ENCODE measurements at regions not wholly inside any gene's neighbourhood (a gene's known extent, or its start where the extent isn't known, plus 50 kb on each side); places are given as distances from the start of the nearest gene placed in this dataset.

GRCh38 chr12:67833602-67834001, 155.6 kb upstream of the IFNG-AS1 start (continued):
- TF ChIP-seq, protein P1, sequence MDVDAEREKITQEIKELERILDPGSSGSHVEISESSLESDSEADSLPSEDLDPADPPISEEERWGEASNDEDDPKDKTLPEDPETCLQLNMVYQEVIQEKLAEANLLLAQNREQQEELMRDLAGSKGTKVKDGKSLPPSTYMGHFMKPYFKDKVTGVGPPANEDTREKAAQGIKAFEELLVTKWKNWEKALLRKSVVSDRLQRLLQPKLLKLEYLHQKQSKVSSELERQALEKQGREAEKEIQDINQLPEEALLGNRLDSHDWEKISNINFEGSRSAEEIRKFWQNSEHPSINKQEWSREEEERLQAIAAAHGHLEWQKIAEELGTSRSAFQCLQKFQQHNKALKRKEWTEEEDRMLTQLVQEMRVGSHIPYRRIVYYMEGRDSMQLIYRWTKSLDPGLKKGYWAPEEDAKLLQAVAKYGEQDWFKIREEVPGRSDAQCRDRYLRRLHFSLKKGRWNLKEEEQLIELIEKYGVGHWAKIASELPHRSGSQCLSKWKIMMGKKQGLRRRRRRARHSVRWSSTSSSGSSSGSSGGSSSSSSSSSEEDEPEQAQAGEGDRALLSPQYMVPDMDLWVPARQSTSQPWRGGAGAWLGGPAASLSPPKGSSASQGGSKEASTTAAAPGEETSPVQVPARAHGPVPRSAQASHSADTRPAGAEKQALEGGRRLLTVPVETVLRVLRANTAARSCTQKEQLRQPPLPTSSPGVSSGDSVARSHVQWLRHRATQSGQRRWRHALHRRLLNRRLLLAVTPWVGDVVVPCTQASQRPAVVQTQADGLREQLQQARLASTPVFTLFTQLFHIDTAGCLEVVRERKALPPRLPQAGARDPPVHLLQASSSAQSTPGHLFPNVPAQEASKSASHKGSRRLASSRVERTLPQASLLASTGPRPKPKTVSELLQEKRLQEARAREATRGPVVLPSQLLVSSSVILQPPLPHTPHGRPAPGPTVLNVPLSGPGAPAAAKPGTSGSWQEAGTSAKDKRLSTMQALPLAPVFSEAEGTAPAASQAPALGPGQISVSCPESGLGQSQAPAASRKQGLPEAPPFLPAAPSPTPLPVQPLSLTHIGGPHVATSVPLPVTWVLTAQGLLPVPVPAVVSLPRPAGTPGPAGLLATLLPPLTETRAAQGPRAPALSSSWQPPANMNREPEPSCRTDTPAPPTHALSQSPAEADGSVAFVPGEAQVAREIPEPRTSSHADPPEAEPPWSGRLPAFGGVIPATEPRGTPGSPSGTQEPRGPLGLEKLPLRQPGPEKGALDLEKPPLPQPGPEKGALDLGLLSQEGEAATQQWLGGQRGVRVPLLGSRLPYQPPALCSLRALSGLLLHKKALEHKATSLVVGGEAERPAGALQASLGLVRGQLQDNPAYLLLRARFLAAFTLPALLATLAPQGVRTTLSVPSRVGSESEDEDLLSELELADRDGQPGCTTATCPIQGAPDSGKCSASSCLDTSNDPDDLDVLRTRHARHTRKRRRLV (CRISPR knock-in tag; IDR thresholded peaks at IDR 0.05), result no peak
- TF ChIP-seq ATF7 (IDR thresholded peaks at IDR 0.05), result no peak
- TF ChIP-seq ATF7 (CRISPR knock-in tag; IDR thresholded peaks at IDR 0.05), result no peak
- TF ChIP-seq GABPA (IDR thresholded peaks at IDR 0.05; ENCODE audit: low read depth, low read length), result no peak
- TF ChIP-seq GABPA (CRISPR knock-in tag; IDR thresholded peaks at IDR 0.05; ENCODE audit: low read depth), result no peak
- no peak for TF ChIP-seq HNF4A (CRISPR knock-in tag; IDR thresholded peaks at IDR 0.05)
- TF ChIP-seq KLF9 (CRISPR knock-in tag; IDR thresholded peaks at IDR 0.05; ENCODE audit: low read depth), result no peak
- TF ChIP-seq MIER2 (CRISPR knock-in tag; IDR thresholded peaks at IDR 0.05), result no peak
- no peak for TF ChIP-seq GATAD1 (CRISPR knock-in tag; IDR thresholded peaks at IDR 0.05)
- TF ChIP-seq, protein P2, sequence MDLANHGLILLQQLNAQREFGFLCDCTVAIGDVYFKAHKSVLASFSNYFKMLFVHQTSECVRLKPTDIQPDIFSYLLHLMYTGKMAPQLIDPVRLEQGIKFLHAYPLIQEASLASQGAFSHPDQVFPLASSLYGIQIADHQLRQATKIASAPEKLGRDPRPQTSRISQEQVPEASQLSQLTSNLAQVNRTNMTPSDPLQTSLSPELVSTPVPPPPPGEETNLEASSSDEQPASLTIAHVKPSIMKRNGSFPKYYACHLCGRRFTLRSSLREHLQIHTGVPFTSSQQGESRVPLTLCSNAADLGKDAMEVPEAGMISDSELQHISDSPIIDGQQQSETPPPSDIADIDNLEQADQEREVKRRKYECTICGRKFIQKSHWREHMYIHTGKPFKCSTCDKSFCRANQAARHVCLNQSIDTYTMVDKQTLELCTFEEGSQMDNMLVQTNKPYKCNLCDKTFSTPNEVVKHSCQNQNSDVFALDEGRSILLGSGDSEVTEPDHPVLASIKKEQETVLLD (CRISPR knock-in tag; IDR thresholded peaks at IDR 0.05; ENCODE audit: low read depth), result no peak
- TF ChIP-seq, protein P3, sequence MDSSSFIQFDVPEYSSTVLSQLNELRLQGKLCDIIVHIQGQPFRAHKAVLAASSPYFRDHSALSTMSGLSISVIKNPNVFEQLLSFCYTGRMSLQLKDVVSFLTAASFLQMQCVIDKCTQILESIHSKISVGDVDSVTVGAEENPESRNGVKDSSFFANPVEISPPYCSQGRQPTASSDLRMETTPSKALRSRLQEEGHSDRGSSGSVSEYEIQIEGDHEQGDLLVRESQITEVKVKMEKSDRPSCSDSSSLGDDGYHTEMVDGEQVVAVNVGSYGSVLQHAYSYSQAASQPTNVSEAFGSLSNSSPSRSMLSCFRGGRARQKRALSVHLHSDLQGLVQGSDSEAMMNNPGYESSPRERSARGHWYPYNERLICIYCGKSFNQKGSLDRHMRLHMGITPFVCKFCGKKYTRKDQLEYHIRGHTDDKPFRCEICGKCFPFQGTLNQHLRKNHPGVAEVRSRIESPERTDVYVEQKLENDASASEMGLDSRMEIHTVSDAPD (CRISPR knock-in tag; IDR thresholded peaks at IDR 0.05), result no peak
- TF ChIP-seq ZNF33A (CRISPR knock-in tag; IDR thresholded peaks at IDR 0.05; ENCODE audit: borderline replicate concordance), result no peak
